WTC11 (cell line): ENCODE measurements at regions not wholly inside any gene's neighbourhood (a gene's known extent, or its start where the extent isn't known, plus 50 kb on each side); places are given as distances from the start of the nearest gene placed in this dataset.

Experiments used
- ATAC-seq: fragments of 200-7000 bp; cut with Tn5 transposase; 2 replicates; pipeline ENCODE4 v1.10.0; 2021; ENCODE audit warnings: mild to moderate bottlenecking, moderate library complexity
- CTCF ChIA-PET: fragments of 300-600 bp; sonication (Branson Sonifier 250); formaldehyde crosslinking; loops from one replicate; lab custom pipeline; 2021; ENCODE audit warnings: antibody characterized with exemption; lab: Charles Lee
- POLR2A ChIA-PET: fragments of 350-600 bp; sonication (Branson Sonifier 250); formaldehyde crosslinking; loops from one replicate; lab custom pipeline; 2021; ENCODE audit warnings: antibody characterized with exemption; lab: Charles Lee
- DNase-seq: peaks from one replicate; pipeline ENCODE4 v3.0.0; 2021; ENCODE audit warnings: low spot score
- H3K27ac Mint-ChIP-seq: 2 replicates; pipeline ENCODE4 v1.8.0; 2021; ENCODE audit warnings: mixed read lengths
- H3K27me3 Mint-ChIP-seq: 2 replicates; pipeline ENCODE4 v1.8.0; 2021; ENCODE audit warnings: low read depth, mild to moderate bottlenecking, moderate library complexity, mixed read lengths
- H3K36me3 Mint-ChIP-seq: 2 replicates; pipeline ENCODE4 v1.8.0; 2021; ENCODE audit warnings: mixed read lengths
- H3K4me1 Mint-ChIP-seq: 2 replicates; pipeline ENCODE4 v1.8.0; 2022; ENCODE audit warnings: mixed read lengths
- H3K4me3 Mint-ChIP-seq: 2 replicates; pipeline ENCODE4 v1.8.0; 2021; ENCODE audit warnings: mild to moderate bottlenecking, moderate library complexity, mixed read lengths
- H3K9me3 Mint-ChIP-seq: 2 replicates; pipeline ENCODE4 v1.8.0; 2021; ENCODE audit warnings: mixed read lengths
- ATF6 ChIP-seq: sonication (generic); formaldehyde crosslinking; IDR thresholded peaks from 2 replicates; pipeline ENCODE4 v1.8.1; 2023; ENCODE audit warnings: mild to moderate bottlenecking, missing genetic modification reagents
- CTCF ChIP-seq: fragments of 200-600 bp; IDR thresholded peaks from 2 replicates; pipeline ENCODE4 v1.8.0; 2022; ENCODE audit warnings: antibody characterized with exemption
- ELF4 ChIP-seq: sonication (generic); formaldehyde crosslinking; IDR thresholded peaks from 2 replicates; pipeline ENCODE4 v1.8.1; 2022; ENCODE audit warnings: low read depth, mild to moderate bottlenecking, moderate library complexity, missing genetic modification reagents
- FOXP4 ChIP-seq: sonication (generic); formaldehyde crosslinking; IDR thresholded peaks from 2 replicates; pipeline ENCODE4 v1.8.0; 2022; ENCODE audit warnings: mild to moderate bottlenecking, missing genetic modification reagents
- KAT7 ChIP-seq: sonication (generic); formaldehyde crosslinking; IDR thresholded peaks from 2 replicates; pipeline ENCODE4 v1.8.1; 2023; ENCODE audit warnings: missing genetic modification reagents, mild to moderate bottlenecking, borderline replicate concordance
- NFATC4 ChIP-seq: fragments of 250-450 bp; sonication (Bioruptor Pico); IDR thresholded peaks from 2 replicates; pipeline ENCODE4 v1.9.0; 2021; ENCODE audit warnings: mild to moderate bottlenecking
- NFE2L1 ChIP-seq: sonication (generic); formaldehyde crosslinking; IDR thresholded peaks from 2 replicates; pipeline ENCODE4 v1.8.1; 2023; ENCODE audit warnings: missing genetic modification reagents
- OVOL2 ChIP-seq: fragments of 250-450 bp; sonication (Bioruptor Pico); IDR thresholded peaks from 2 replicates; pipeline ENCODE4 v1.9.0; 2021; ENCODE audit warnings: mild to moderate bottlenecking, borderline replicate concordance
- PRDM15 ChIP-seq: sonication (generic); formaldehyde crosslinking; IDR thresholded peaks from 2 replicates; pipeline ENCODE4 v1.8.0; 2022; ENCODE audit warnings: missing genetic modification reagents
- SP1 ChIP-seq: sonication (generic); formaldehyde crosslinking; conservative IDR thresholded peaks from 2 replicates; pipeline ENCODE4 v1.8.1; 2022; ENCODE audit warnings: missing genetic modification reagents
- USF1 ChIP-seq: sonication (generic); formaldehyde crosslinking; IDR thresholded peaks from 2 replicates; pipeline ENCODE4 v1.8.0; 2022; ENCODE audit warnings: mild to moderate bottlenecking, missing genetic modification reagents
- ZNF532 ChIP-seq: fragments of 250-450 bp; sonication (Bioruptor Pico); IDR thresholded peaks from 2 replicates; pipeline ENCODE4 v1.9.0; 2021; ENCODE audit warnings: mild to moderate bottlenecking, borderline replicate concordance
- TF ChIP-seq, protein P1 (sequence below): sonication (generic); formaldehyde crosslinking; IDR thresholded peaks from 2 replicates; pipeline ENCODE4 v1.8.1; 2022; ENCODE audit warnings: missing genetic modification reagents, borderline replicate concordance
- TF ChIP-seq, protein P2 (sequence below): fragments of 250-450 bp; sonication (Bioruptor Pico); conservative IDR thresholded peaks from 2 replicates; pipeline ENCODE4 v1.9.0; 2021; ENCODE audit warnings: mild to moderate bottlenecking
- TF ChIP-seq, protein P3 (sequence below): sonication (generic); formaldehyde crosslinking; IDR thresholded peaks from 2 replicates; pipeline ENCODE4 v1.8.1; 2023; ENCODE audit warnings: mild to moderate bottlenecking, missing genetic modification reagents, moderate library complexity

- Mint-ChIP-seq H3K27ac (no peak overlapping the region; the same call in 1 of the 2 replicates), H3K27me3 (no peaks in the 10 kb centered on the region), H3K9me3 (peaks cover 29% of the 10 kb centered on the region), H3K4me1 (peaks cover 9% of the 10 kb centered on the region), H3K4me3 (no peak overlapping the region), H3K36me3 (peaks cover 16% of the 10 kb centered on the region; the same call in 1 of the 2 replicates)
- CTCF ChIA-PET, result no interaction called here
- DNase-seq (no peak), ATAC-seq (no peak)
- POLR2A ChIA-PET, result no interaction called here
- TF ChIP-seq, protein P1, sequence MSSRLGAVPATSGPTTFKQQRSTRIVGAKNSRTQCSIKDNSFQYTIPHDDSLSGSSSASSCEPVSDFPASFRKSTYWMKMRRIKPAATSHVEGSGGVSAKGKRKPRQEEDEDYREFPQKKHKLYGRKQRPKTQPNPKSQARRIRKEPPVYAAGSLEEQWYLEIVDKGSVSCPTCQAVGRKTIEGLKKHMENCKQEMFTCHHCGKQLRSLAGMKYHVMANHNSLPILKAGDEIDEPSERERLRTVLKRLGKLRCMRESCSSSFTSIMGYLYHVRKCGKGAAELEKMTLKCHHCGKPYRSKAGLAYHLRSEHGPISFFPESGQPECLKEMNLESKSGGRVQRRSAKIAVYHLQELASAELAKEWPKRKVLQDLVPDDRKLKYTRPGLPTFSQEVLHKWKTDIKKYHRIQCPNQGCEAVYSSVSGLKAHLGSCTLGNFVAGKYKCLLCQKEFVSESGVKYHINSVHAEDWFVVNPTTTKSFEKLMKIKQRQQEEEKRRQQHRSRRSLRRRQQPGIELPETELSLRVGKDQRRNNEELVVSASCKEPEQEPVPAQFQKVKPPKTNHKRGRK (CRISPR knock-in tag), result no peak
- TF ChIP-seq CTCF (no peak), OVOL2 (CRISPR knock-in tag) (no peak), NFE2L1 (CRISPR knock-in tag) (no peak), ELF4 (CRISPR knock-in tag) (no peak), NFATC4 (CRISPR knock-in tag) (no peak), KAT7 (CRISPR knock-in tag) (no peak), ATF6 (no peak), FOXP4 (CRISPR knock-in tag) (no peak), ZNF532 (CRISPR knock-in tag) (no peak), SP1 (no peak), USF1 (CRISPR knock-in tag) (no peak), PRDM15 (no peak)
- TF ChIP-seq, protein P2, sequence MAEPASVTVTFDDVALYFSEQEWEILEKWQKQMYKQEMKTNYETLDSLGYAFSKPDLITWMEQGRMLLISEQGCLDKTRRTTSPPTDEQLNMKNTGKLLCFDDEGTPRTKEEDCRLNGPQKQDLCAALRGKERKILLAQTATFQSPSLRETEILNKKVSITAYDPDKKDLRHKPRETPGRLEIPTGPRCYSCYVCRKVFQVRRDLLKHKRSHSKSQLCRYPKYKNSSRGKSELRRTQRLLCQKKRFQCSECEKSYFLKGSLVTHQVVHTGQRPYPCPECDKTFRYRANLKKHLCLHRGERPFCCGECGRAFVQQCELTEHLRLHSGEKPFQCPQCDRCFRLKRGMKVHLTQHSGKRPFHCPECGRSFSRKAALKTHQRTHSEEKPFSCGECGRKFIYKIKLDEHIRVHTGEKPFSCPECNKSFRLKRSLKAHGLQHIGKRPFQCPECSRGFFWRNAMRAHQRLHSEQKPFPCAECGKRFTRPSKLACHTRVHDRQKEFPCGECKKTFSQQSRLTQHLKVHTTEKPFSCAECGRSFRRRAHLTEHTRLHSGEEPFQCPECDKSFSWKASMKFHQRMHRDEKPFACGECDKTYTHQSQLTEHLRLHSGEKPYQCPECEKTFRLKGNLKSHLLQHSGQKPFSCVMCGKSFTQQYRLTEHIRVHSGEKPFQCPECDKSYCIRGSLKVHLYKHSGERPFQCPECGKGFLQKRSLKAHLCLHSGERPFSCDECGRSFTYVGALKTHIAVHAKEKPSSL, result no peak
- TF ChIP-seq, protein P3, sequence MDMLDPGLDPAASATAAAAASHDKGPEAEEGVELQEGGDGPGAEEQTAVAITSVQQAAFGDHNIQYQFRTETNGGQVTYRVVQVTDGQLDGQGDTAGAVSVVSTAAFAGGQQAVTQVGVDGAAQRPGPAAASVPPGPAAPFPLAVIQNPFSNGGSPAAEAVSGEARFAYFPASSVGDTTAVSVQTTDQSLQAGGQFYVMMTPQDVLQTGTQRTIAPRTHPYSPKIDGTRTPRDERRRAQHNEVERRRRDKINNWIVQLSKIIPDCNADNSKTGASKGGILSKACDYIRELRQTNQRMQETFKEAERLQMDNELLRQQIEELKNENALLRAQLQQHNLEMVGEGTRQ (CRISPR knock-in tag), result no peak
Observed at GRCh38 chr7:54823776-54824175, 64.8 kb upstream of the SEC61G start.
